ENCODE measurements at regions not wholly inside any gene's neighbourhood (a gene's known extent, or its start where the extent isn't known, plus 50 kb on each side); places are given as distances from the start of the nearest gene placed in this dataset.

DNA sequence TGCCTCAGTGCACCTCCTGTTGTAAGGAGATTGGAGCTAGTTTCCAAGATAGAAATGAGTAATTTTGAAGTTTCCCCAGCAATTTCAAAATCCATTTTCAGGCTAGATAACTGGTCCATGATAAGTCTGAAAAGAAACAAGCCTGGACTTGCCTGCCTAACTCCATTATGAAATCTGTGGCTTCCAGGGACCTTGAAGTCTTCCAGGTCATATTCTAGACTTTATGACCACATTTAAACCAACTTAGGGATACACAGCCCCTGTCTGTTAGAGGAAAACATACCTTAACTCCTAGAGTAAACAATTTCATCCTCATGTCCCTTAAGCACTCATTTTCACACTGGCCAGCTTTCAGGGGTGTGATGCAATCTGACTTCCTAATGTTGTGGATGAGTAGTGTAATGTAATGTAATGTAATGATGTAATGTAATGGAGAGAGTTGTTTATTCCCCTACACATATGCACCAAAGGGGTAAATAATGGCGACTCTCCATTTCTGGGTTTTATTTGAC is 96.7 kb upstream of the FAM20A start:
- peak; percentile 68 for DNase-seq (ENCODE audit: extremely low read depth, low read depth)
- no peak for TF ChIP-seq CTCF (IDR thresholded peaks at IDR 0.05; ENCODE audit: low read depth, low read length)

- DNase-seq (ENCODE audit: extremely low read depth, low read depth): no peak
- no peak for TF ChIP-seq CTCF (IDR thresholded peaks at IDR 0.05; ENCODE audit: low read depth, low read length)
These were observed 94.5 kb upstream of the FAM20A start for GRCh38 chr17:68695659-68696058.

GRCh38 chr17:68694791-68695485 is 93.8 kb upstream of the FAM20A start:
- no peak for TF ChIP-seq CTCF (IDR thresholded peaks at IDR 0.05; ENCODE audit: low read depth, low read length)
- no peak for DNase-seq (ENCODE audit: extremely low read depth, low read depth)

- DNase-seq (ENCODE audit: extremely low read depth, low read depth): no peak
- TF ChIP-seq CTCF (IDR thresholded peaks at IDR 0.05; ENCODE audit: low read depth, low read length): no peak
These were observed 92.7 kb upstream of the FAM20A start for GRCh38 chr17:68693896-68694295.

GRCh38 chr17:68693466-68693865 is 92.3 kb upstream of the FAM20A start:
- TF ChIP-seq CTCF (IDR thresholded peaks at IDR 0.05; ENCODE audit: low read depth, low read length): no peak
- DNase-seq (ENCODE audit: extremely low read depth, low read depth): no peak

DNA sequence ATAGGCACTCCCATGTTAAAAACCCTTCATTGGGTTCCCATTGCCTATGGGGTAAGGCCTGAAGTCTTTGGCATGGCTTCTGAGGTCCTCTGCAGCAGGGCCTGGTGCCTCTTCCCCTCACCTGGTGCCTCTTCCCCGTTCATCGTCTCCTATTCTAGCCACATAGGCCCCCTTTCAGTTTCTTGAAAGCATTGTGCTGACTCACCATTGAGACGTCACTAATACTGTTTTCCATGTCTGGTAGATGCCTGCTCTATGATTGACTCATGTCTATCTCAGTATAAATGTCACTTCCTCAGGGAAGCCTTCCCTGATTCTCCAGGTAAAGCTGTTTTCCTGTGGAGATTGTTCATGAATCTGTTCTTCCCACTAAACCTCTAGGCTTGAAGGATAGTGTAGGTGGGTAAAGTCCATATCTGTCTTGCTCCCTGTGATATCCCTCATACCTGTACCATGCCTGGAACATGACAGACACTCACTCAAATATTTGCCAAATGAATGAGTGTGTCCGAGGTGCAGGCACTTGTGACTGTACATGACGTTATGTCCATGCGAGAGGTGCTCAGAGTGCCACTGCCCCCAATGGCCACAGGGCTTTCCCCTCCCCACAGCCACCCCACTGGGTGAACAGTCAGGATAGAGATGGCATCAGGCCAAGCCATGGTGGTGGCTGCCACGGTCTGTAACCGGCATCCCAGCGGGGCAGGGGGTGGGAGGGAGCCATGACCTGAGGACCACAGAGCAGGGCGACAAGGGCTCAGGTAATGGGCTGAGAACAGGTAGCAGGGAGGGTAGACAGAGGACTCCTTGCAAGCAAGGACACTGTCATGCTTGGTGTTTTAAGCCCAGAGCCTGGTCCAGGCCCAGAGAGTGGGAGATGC is 85.2 kb upstream of the FAM20A start:
- DNase-seq (ENCODE audit: extremely low read depth, low read depth): no peak
- TF ChIP-seq CTCF (IDR thresholded peaks at IDR 0.05; ENCODE audit: low read depth, low read length): no peak

- DNase-seq (ENCODE audit: extremely low read depth, low read depth): peak; percentile 78
- no peak for TF ChIP-seq CTCF (IDR thresholded peaks at IDR 0.05; ENCODE audit: low read depth, low read length)
These were observed 83.8 kb upstream of the FAM20A start for GRCh38 chr17:68684949-68685357.
